ENCODE measurements at regions not wholly inside any gene's neighbourhood (a gene's known extent, or its start where the extent isn't known, plus 50 kb on each side); places are given as distances from the start of the nearest gene placed in this dataset.

GRCh38 chr12:60112063-60112462 is 516.2 kb downstream of the SLC16A7 start:
- Histone ChIP-seq H2AFZ (ENCODE audit: low read depth, low read length) (no peak overlapping the region), H3K27me3 (ENCODE audit: control insufficient read depth in 1 of 2, insufficient read depth in 1 of 2, low read length in 2 of 2) (no peaks in the 10 kb centered on the region), H2BK120ac (ENCODE audit: low read depth, low read length) (no peak overlapping the region), H3K36me3 (ENCODE audit: control insufficient read depth in 1 of 2, insufficient read depth in 2 of 2, low read depth in 1 of 2, low read length in 2 of 2) (no peaks in the 10 kb centered on the region), H4K91ac (ENCODE audit: low read length) (no peak overlapping the region), H3K4me2 (ENCODE audit: low read length, poor library complexity, severe bottlenecking) (no peak overlapping the region), H3K18ac (ENCODE audit: low read depth in 1 of 2, low read length in 2 of 2) (no peak overlapping the region), H3K4me1 (ENCODE audit: control insufficient read depth, insufficient read depth, low read depth, low read length) (no peaks in the 10 kb centered on the region), H2AK5ac (ENCODE audit: low read length, severe bottlenecking) (no peak overlapping the region), H3K23ac (ENCODE audit: low read length in 2 of 2) (no peak overlapping the region), H3K14ac (ENCODE audit: low read length in 2 of 2) (no peak overlapping the region), H3K27ac (ENCODE audit: low read length, poor library complexity, severe bottlenecking) (no peak overlapping the region), H3K9me3 (ENCODE audit: control insufficient read depth, low read length) (no peaks in the 10 kb centered on the region), H4K8ac (ENCODE audit: low read length) (no peak overlapping the region), H3K79me1 (replicated peaks; ENCODE audit: low read length, poor library complexity, severe bottlenecking) (no peaks in the 10 kb centered on the region), H3K4ac (ENCODE audit: low read depth in 1 of 2, low read length in 2 of 2) (no peak overlapping the region), H2BK5ac (ENCODE audit: low read depth, low read length, poor library complexity, severe bottlenecking) (no peak overlapping the region), H3K4me3 (ENCODE audit: insufficient read depth in 1 of 2, low read depth in 1 of 2, low read length in 2 of 2) (no peak overlapping the region), H3K9ac (ENCODE audit: low read length) (no peak overlapping the region), H2BK15ac (ENCODE audit: low read depth, poor library complexity, severe bottlenecking) (no peak overlapping the region), H2BK12ac (ENCODE audit: low read length in 2 of 2) (no peak overlapping the region)
- 89% methylated on average over 1 of the region's 2 CpGs for WGBS
- no peak for DNase-seq

- Histone ChIP-seq H3K4me3 (ENCODE audit: insufficient read depth in 1 of 2, low read depth in 1 of 2, low read length in 2 of 2) (no peak overlapping the region), H3K14ac (ENCODE audit: low read length in 2 of 2) (no peak overlapping the region), H3K9ac (ENCODE audit: low read length) (no peak overlapping the region), H3K4me1 (ENCODE audit: control insufficient read depth, insufficient read depth, low read depth, low read length) (no peaks in the 10 kb centered on the region), H4K91ac (ENCODE audit: low read length) (no peak overlapping the region), H3K36me3 (ENCODE audit: control insufficient read depth in 1 of 2, insufficient read depth in 2 of 2, low read depth in 1 of 2, low read length in 2 of 2) (no peaks in the 10 kb centered on the region), H3K4me2 (ENCODE audit: low read length, poor library complexity, severe bottlenecking) (no peak overlapping the region), H3K4ac (ENCODE audit: low read depth in 1 of 2, low read length in 2 of 2) (no peak overlapping the region), H3K27ac (ENCODE audit: low read length, poor library complexity, severe bottlenecking) (no peak overlapping the region), H3K23ac (ENCODE audit: low read length in 2 of 2) (no peak overlapping the region), H2BK120ac (ENCODE audit: low read depth, low read length) (no peak overlapping the region), H3K9me3 (ENCODE audit: control insufficient read depth, low read length) (no peaks in the 10 kb centered on the region), H4K8ac (ENCODE audit: low read length) (no peak overlapping the region), H2BK5ac (ENCODE audit: low read depth, low read length, poor library complexity, severe bottlenecking) (no peak overlapping the region), H3K27me3 (ENCODE audit: control insufficient read depth in 1 of 2, insufficient read depth in 1 of 2, low read length in 2 of 2) (no peaks in the 10 kb centered on the region), H2AFZ (ENCODE audit: low read depth, low read length) (no peak overlapping the region), H2BK15ac (ENCODE audit: low read depth, poor library complexity, severe bottlenecking) (no peak overlapping the region), H2AK5ac (ENCODE audit: low read length, severe bottlenecking) (no peak overlapping the region), H3K18ac (ENCODE audit: low read depth in 1 of 2, low read length in 2 of 2) (no peak overlapping the region), H3K79me1 (replicated peaks; ENCODE audit: low read length, poor library complexity, severe bottlenecking) (no peaks in the 10 kb centered on the region), H2BK12ac (ENCODE audit: low read length in 2 of 2) (no peak overlapping the region)
- no CpG with 5 or more reads among the region's 1 CpG for WGBS
- no peak for DNase-seq
These were observed 516.9 kb downstream of the SLC16A7 start for GRCh38 chr12:60112763-60113162.

GRCh38 chr12:60114169-60114568 is 518.3 kb downstream of the SLC16A7 start:
- no CpG with 5 or more reads among the region's 1 CpG for WGBS
- no peak overlapping the region for H4K91ac ChIP-seq (ENCODE audit: low read length)
- H3K79me1 ChIP-seq (replicated peaks; ENCODE audit: low read length, poor library complexity, severe bottlenecking): no peaks in the 10 kb centered on the region
- H3K14ac ChIP-seq (ENCODE audit: low read length in 2 of 2): no peak overlapping the region
- no peaks in the 10 kb centered on the region for H3K27me3 ChIP-seq (ENCODE audit: control insufficient read depth in 1 of 2, insufficient read depth in 1 of 2, low read length in 2 of 2)
- H2BK120ac ChIP-seq (ENCODE audit: low read depth, low read length): no peak overlapping the region
- H3K23ac ChIP-seq (ENCODE audit: low read length in 2 of 2): no peak overlapping the region
- H3K18ac ChIP-seq (ENCODE audit: low read depth in 1 of 2, low read length in 2 of 2): no peak overlapping the region
- no peak overlapping the region for H3K9ac ChIP-seq (ENCODE audit: low read length)
- no peak overlapping the region for H3K27ac ChIP-seq (ENCODE audit: low read length, poor library complexity, severe bottlenecking)
- no peak for DNase-seq
- no peak overlapping the region for H3K4me2 ChIP-seq (ENCODE audit: low read length, poor library complexity, severe bottlenecking)
- no peak overlapping the region for H3K4me3 ChIP-seq (ENCODE audit: insufficient read depth in 1 of 2, low read depth in 1 of 2, low read length in 2 of 2)
- no peak overlapping the region for H4K8ac ChIP-seq (ENCODE audit: low read length)
- H3K4ac ChIP-seq (ENCODE audit: low read depth in 1 of 2, low read length in 2 of 2): no peak overlapping the region
- no peak overlapping the region for H2BK5ac ChIP-seq (ENCODE audit: low read depth, low read length, poor library complexity, severe bottlenecking)
- H2AK5ac ChIP-seq (ENCODE audit: low read length, severe bottlenecking): no peak overlapping the region
- H3K4me1 ChIP-seq (ENCODE audit: control insufficient read depth, insufficient read depth, low read depth, low read length): no peaks in the 10 kb centered on the region
- no peak overlapping the region for H2BK15ac ChIP-seq (ENCODE audit: low read depth, poor library complexity, severe bottlenecking)
- no peaks in the 10 kb centered on the region for H3K9me3 ChIP-seq (ENCODE audit: control insufficient read depth, low read length)
- no peaks in the 10 kb centered on the region for H3K36me3 ChIP-seq (ENCODE audit: control insufficient read depth in 1 of 2, insufficient read depth in 2 of 2, low read depth in 1 of 2, low read length in 2 of 2)
- no peak overlapping the region for H2AFZ ChIP-seq (ENCODE audit: low read depth, low read length)
- no peak overlapping the region for H2BK12ac ChIP-seq (ENCODE audit: low read length in 2 of 2)

- no peak overlapping the region for H3K14ac ChIP-seq (ENCODE audit: low read length in 2 of 2)
- H2AFZ ChIP-seq (ENCODE audit: low read depth, low read length): no peak overlapping the region
- H3K18ac ChIP-seq (ENCODE audit: low read depth in 1 of 2, low read length in 2 of 2): no peak overlapping the region
- no peak overlapping the region for H3K4me3 ChIP-seq (ENCODE audit: insufficient read depth in 1 of 2, low read depth in 1 of 2, low read length in 2 of 2)
- H3K36me3 ChIP-seq (ENCODE audit: control insufficient read depth in 1 of 2, insufficient read depth in 2 of 2, low read depth in 1 of 2, low read length in 2 of 2): no peaks in the 10 kb centered on the region
- H2BK120ac ChIP-seq (ENCODE audit: low read depth, low read length): no peak overlapping the region
- H3K9ac ChIP-seq (ENCODE audit: low read length): no peak overlapping the region
- no peaks in the 10 kb centered on the region for H3K79me1 ChIP-seq (replicated peaks; ENCODE audit: low read length, poor library complexity, severe bottlenecking)
- H4K91ac ChIP-seq (ENCODE audit: low read length): no peak overlapping the region
- H2BK15ac ChIP-seq (ENCODE audit: low read depth, poor library complexity, severe bottlenecking): no peak overlapping the region
- no peak for DNase-seq
- no peaks in the 10 kb centered on the region for H3K4me1 ChIP-seq (ENCODE audit: control insufficient read depth, insufficient read depth, low read depth, low read length)
- H3K27ac ChIP-seq (ENCODE audit: low read length, poor library complexity, severe bottlenecking): no peak overlapping the region
- WGBS: 69% methylated on average over 2 of the region's 2 CpGs
- no peak overlapping the region for H2BK5ac ChIP-seq (ENCODE audit: low read depth, low read length, poor library complexity, severe bottlenecking)
- H3K9me3 ChIP-seq (ENCODE audit: control insufficient read depth, low read length): no peaks in the 10 kb centered on the region
- H3K4ac ChIP-seq (ENCODE audit: low read depth in 1 of 2, low read length in 2 of 2): no peak overlapping the region
- H2AK5ac ChIP-seq (ENCODE audit: low read length, severe bottlenecking): no peak overlapping the region
- H4K8ac ChIP-seq (ENCODE audit: low read length): no peak overlapping the region
- H3K27me3 ChIP-seq (ENCODE audit: control insufficient read depth in 1 of 2, insufficient read depth in 1 of 2, low read length in 2 of 2): no peaks in the 10 kb centered on the region
- no peak overlapping the region for H3K4me2 ChIP-seq (ENCODE audit: low read length, poor library complexity, severe bottlenecking)
- no peak overlapping the region for H3K23ac ChIP-seq (ENCODE audit: low read length in 2 of 2)
- H2BK12ac ChIP-seq (ENCODE audit: low read length in 2 of 2): no peak overlapping the region
These were observed 523.5 kb downstream of the SLC16A7 start for GRCh38 chr12:60119327-60119726.

Data from mesenchymal stem cell (in vitro differentiated cells and primary cell).